ENCODE measurements at regions not wholly inside any gene's neighbourhood (a gene's known extent, or its start where the extent isn't known, plus 50 kb on each side); places are given as distances from the start of the nearest gene placed in this dataset.

DNA sequence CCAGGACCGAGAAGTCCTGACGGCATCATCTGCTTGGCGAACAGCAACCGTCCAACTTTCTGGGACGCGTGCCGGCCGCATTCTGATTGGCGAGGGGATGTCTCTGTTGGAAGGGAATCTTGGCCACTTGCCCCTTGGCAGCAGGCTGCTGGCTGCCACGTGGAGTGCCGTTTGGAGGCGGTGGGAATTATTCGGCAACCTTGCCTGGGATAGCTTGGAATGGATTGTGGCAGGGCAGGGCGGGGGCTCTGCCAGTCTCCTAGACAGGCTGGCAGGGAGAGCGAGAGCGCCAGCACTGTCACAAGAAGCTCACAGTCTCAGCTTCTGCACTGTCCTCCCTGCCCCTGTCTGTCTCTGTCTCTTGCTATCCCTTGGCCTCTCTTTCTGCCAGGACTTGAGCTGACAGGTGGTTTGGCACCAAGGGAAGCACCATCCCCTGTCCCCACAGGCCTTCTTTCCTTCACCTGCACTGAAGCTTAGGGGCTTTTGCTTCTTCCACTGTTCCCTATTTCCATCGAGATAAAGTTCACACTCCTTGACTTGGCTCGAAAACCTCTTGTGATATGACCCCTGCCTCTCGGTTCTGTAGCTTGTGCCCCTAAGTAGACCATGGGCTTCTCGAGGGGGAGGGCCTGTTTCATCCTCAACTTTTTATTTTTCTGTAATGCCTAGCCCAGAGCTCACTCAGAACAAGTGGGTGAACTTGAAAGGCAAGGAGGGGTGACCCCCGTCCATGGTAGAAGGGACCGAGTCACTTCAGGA, 201.9 kb downstream of the PHETA1 start:
- TF ChIP-seq EP300 (IDR thresholded peaks at IDR 0.05) = no peak
- no peak for TF ChIP-seq POLR2AphosphoS5 (IDR thresholded peaks at IDR 0.05)
- no peak for TF ChIP-seq CTCF (IDR thresholded peaks at IDR 0.05)
